ENCODE measurements at regions not wholly inside any gene's neighbourhood (a gene's known extent, or its start where the extent isn't known, plus 50 kb on each side); places are given as distances from the start of the nearest gene placed in this dataset.

DNA sequence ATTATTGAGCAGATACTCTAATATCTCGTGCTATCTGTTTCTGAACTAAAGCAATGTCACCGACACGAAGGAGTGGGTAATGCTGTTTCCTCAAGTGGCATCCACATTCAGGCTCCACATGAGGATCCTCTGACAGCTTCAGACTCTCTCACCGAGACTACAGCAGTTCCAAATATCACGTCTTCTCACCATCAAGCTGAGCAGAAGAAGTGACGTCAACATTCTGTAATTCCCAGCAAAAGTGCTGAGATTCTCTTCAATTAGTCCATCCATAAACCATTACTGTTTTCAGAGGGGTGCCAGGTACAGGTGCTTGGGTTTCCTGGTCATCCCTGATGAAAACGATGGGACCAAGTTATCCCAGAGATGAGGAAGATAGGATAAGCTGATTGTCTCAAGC is 110.0 kb upstream of the DACH1 start:
- H3K27me3 Mint-ChIP-seq (ENCODE audit: low read depth): no peaks in the 10 kb centered on the region
- H3K27ac Mint-ChIP-seq: no peak overlapping the region
- H3K4me1 Mint-ChIP-seq (ENCODE audit: low read depth): no peaks in the 10 kb centered on the region
- CTCF ChIA-PET: interaction anchor here (0.6 kb wide), 1 partner anchor 810 kb away, joined by 3 read pairs; no protein-coding TSS in a partner anchor
- peaks cover 1% of the 10 kb centered on the region for H3K9me3 Mint-ChIP-seq
- intact Hi-C loops (cut with micrococcal nuclease): no loop called here
- no peak for DNase-seq
- H3K4me3 Mint-ChIP-seq: no peak overlapping the region
- no peaks in the 10 kb centered on the region for H3K36me3 Mint-ChIP-seq (ENCODE audit: low read depth)

DNA sequence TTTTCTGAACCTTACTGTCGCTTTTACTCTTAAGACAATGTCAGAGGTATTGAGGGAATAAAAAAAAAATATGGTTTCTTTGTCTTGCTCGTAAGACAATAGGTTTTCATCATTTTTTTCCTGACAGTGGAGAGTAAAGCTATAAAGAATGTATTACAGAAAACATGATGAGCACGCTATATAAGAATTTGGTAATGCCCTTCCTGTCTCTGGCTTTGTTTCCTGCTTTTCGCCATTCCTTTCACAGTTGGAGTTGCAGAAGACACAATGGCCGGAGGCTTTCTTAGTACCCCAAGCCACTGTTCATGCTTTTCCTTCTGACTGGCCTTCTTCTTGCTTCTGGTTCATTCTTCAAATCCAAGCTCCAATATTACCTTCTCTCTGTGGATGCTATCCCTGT is 101.0 kb upstream of the DACH1 start:
- no peaks in the 10 kb centered on the region for H3K36me3 Mint-ChIP-seq (ENCODE audit: low read depth)
- peaks cover 3% of the 10 kb centered on the region for H3K4me1 Mint-ChIP-seq (ENCODE audit: low read depth)
- intact Hi-C loops (cut with micrococcal nuclease): no loop called here
- H3K4me3 Mint-ChIP-seq: no peak overlapping the region
- H3K9me3 Mint-ChIP-seq: no peaks in the 10 kb centered on the region
- no peaks in the 10 kb centered on the region for H3K27me3 Mint-ChIP-seq (ENCODE audit: low read depth)
- DNase-seq: no peak
- CTCF ChIA-PET: no interaction called here
- no peak overlapping the region for H3K27ac Mint-ChIP-seq

GRCh38 chr13:71964491-71965100 is 97.6 kb upstream of the DACH1 start:
- CTCF ChIA-PET: no interaction called here
- Mint-ChIP-seq H3K27me3 (ENCODE audit: low read depth) (no peaks in the 10 kb centered on the region), H3K4me3 (no peak overlapping the region), H3K4me1 (ENCODE audit: low read depth) (peaks cover 3% of the 10 kb centered on the region), H3K27ac (no peak overlapping the region), H3K36me3 (ENCODE audit: low read depth) (no peaks in the 10 kb centered on the region), H3K9me3 (no peaks in the 10 kb centered on the region)
- no peak for DNase-seq
- intact Hi-C loops (cut with micrococcal nuclease): no loop called here

GRCh38 chr13:71962735-71963134 is 95.7 kb upstream of the DACH1 start:
- no peaks in the 10 kb centered on the region for H3K27me3 Mint-ChIP-seq (ENCODE audit: low read depth)
- H3K4me3 Mint-ChIP-seq: no peak overlapping the region
- no peak for DNase-seq
- intact Hi-C loops (cut with micrococcal nuclease): no loop called here
- peaks cover 3% of the 10 kb centered on the region for H3K4me1 Mint-ChIP-seq (ENCODE audit: low read depth)
- CTCF ChIA-PET: no interaction called here
- H3K27ac Mint-ChIP-seq: no peak overlapping the region
- H3K9me3 Mint-ChIP-seq: no peaks in the 10 kb centered on the region
- no peaks in the 10 kb centered on the region for H3K36me3 Mint-ChIP-seq (ENCODE audit: low read depth)

DNA sequence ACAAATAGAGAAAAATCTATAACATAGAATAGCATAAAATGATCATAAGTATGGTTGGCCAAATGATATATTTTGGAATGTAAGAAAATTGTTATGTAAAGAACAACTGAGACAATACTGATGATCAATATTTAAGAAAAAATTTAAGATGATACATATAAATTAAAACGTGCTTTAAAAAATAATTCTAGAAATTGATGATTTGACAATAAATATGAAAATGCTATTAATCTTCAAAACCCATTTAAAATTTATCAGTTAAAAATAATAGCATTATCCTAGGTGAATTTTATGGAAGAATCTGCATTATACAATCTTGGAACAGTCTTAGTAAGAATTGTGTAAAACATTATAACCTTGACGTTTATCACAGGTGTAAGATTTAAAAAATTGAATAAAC is 95.1 kb upstream of the DACH1 start:
- peaks cover 3% of the 10 kb centered on the region for H3K4me1 Mint-ChIP-seq (ENCODE audit: low read depth)
- no peaks in the 10 kb centered on the region for H3K9me3 Mint-ChIP-seq
- CTCF ChIA-PET: no interaction called here
- intact Hi-C loops (cut with micrococcal nuclease): no loop called here
- DNase-seq: no peak
- H3K36me3 Mint-ChIP-seq (ENCODE audit: low read depth): no peaks in the 10 kb centered on the region
- H3K27me3 Mint-ChIP-seq (ENCODE audit: low read depth): no peaks in the 10 kb centered on the region
- no peak overlapping the region for H3K4me3 Mint-ChIP-seq
- no peak overlapping the region for H3K27ac Mint-ChIP-seq

- CTCF ChIA-PET: interaction anchor here (0.6 kb wide), 1 partner anchor 674 kb away, joined by 3 read pairs; no protein-coding TSS in a partner anchor
- Mint-ChIP-seq H3K36me3 (ENCODE audit: low read depth) (no peaks in the 10 kb centered on the region), H3K4me3 (no peak overlapping the region), H3K27ac (no peak overlapping the region), H3K4me1 (ENCODE audit: low read depth) (no peaks in the 10 kb centered on the region), H3K9me3 (peaks cover 2% of the 10 kb centered on the region), H3K27me3 (ENCODE audit: low read depth) (no peaks in the 10 kb centered on the region)
- intact Hi-C loops (cut with micrococcal nuclease): no loop called here
- DNase-seq: no peak
Measured at GRCh38 chr13:71949441-71949840, 82.4 kb upstream of the DACH1 start.

DNA sequence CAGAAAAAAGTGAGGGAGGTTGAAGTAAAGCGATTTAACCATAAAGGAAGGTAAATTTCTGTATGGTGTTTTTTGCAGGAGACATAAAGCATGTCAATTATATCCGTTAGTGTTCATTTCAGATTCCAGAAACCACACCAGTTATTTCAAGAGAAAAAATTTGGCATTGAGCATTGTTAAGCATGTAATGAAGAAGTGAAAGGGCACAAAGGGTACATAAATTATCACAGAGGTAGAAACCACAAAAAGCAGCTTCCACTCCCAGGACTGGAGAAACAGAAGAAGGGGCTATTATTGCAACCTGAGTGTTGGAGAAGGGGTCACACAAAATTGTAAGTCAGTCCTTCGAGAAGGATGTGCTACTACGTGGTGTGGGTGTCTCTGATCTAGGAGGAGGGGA is 72.2 kb upstream of the DACH1 start:
- Mint-ChIP-seq H3K36me3 (ENCODE audit: low read depth) (no peaks in the 10 kb centered on the region), H3K9me3 (no peaks in the 10 kb centered on the region), H3K27ac (no peak overlapping the region), H3K4me1 (ENCODE audit: low read depth) (no peaks in the 10 kb centered on the region), H3K4me3 (no peak overlapping the region), H3K27me3 (ENCODE audit: low read depth) (no peaks in the 10 kb centered on the region)
- intact Hi-C loops (cut with micrococcal nuclease): loop anchor here (10.0 kb wide), 1 partner anchor 484 kb away; no protein-coding TSS in a partner anchor
- DNase-seq: no peak
- CTCF ChIA-PET: no interaction called here

GRCh38 chr13:71935166-71935840 is 68.3 kb upstream of the DACH1 start:
- CTCF ChIA-PET: no interaction called here
- Mint-ChIP-seq H3K4me3 (no peak overlapping the region), H3K27me3 (ENCODE audit: low read depth) (no peaks in the 10 kb centered on the region), H3K27ac (no peak overlapping the region), H3K9me3 (no peaks in the 10 kb centered on the region), H3K4me1 (ENCODE audit: low read depth) (no peaks in the 10 kb centered on the region), H3K36me3 (ENCODE audit: low read depth) (no peaks in the 10 kb centered on the region)
- intact Hi-C loops (cut with micrococcal nuclease): loop anchor here (10.0 kb wide), 1 partner anchor 481 kb away; no protein-coding TSS in a partner anchor
- DNase-seq: no peak

- H3K4me1 Mint-ChIP-seq (ENCODE audit: low read depth): no peaks in the 10 kb centered on the region
- intact Hi-C loops (cut with micrococcal nuclease): no loop called here
Measured at GRCh38 chr13:71924931-71925330, 57.9 kb upstream of the DACH1 start.

GRCh38 chr13:71922194-71922593 is 55.2 kb upstream of the DACH1 start:
- DNase-seq: no peak
- no peak overlapping the region for H3K4me3 Mint-ChIP-seq
- CTCF ChIA-PET: no interaction called here
- no peaks in the 10 kb centered on the region for H3K4me1 Mint-ChIP-seq (ENCODE audit: low read depth)
- no peaks in the 10 kb centered on the region for H3K9me3 Mint-ChIP-seq
- intact Hi-C loops (cut with micrococcal nuclease): no loop called here
- H3K27me3 Mint-ChIP-seq (ENCODE audit: low read depth): peaks cover 2% of the 10 kb centered on the region
- no peak overlapping the region for H3K27ac Mint-ChIP-seq
- H3K36me3 Mint-ChIP-seq (ENCODE audit: low read depth): no peaks in the 10 kb centered on the region

More at GRCh38 chr13:71924931-71925330, 57.9 kb upstream of the DACH1 start:
- no peaks in the 10 kb centered on the region for H3K36me3 Mint-ChIP-seq (ENCODE audit: low read depth)
- H3K9me3 Mint-ChIP-seq: no peaks in the 10 kb centered on the region
- no peak for DNase-seq
- no peak overlapping the region for H3K27ac Mint-ChIP-seq
- no peak overlapping the region for H3K4me3 Mint-ChIP-seq
- peaks cover 2% of the 10 kb centered on the region for H3K27me3 Mint-ChIP-seq (ENCODE audit: low read depth)
- CTCF ChIA-PET: no interaction called here
